Activated naive CD4-positive, alpha-beta T cell treated with anti-CD3 and anti-CD28 coated beads, Interleukin-2, amount 10 ng/mL, durations not matched to agents 7 days and 5 days (primary cell): ENCODE measurements at regions not wholly inside any gene's neighbourhood (a gene's known extent, or its start where the extent isn't known, plus 50 kb on each side); places are given as distances from the start of the nearest gene placed in this dataset.

Experiments used
- CTCF ChIA-PET: fragments of 350-600 bp; sonication (Branson Sonifier 250); formaldehyde crosslinking; loops from one replicate; lab custom pipeline; 2021; ENCODE audit warnings: antibody characterized with exemption; lab: Charles Lee
- DNase-seq: peaks from one replicate; pipeline ENCODE4 v3.0.0-alpha.2; 2020
- H3K27ac Mint-ChIP-seq: one replicate; pipeline ENCODE4 v1.8.0; 2021; ENCODE audit warnings: mild to moderate bottlenecking, moderate library complexity, mixed read lengths
- H3K27me3 Mint-ChIP-seq: one replicate; pipeline ENCODE4 v1.8.0; 2021; ENCODE audit warnings: mild to moderate bottlenecking, mixed read lengths
- H3K36me3 Mint-ChIP-seq: one replicate; pipeline ENCODE4 v1.8.0; 2021; ENCODE audit warnings: mixed read lengths
- H3K4me1 Mint-ChIP-seq: one replicate; pipeline ENCODE4 v1.8.0; 2021; ENCODE audit warnings: mixed read lengths
- H3K4me3 Mint-ChIP-seq: one replicate; pipeline ENCODE4 v1.8.0; 2021; ENCODE audit warnings: mild to moderate bottlenecking, moderate library complexity, mixed read lengths
- H3K9me3 Mint-ChIP-seq: one replicate; pipeline ENCODE4 v1.8.0; 2021; ENCODE audit warnings: mixed read lengths

DNA sequence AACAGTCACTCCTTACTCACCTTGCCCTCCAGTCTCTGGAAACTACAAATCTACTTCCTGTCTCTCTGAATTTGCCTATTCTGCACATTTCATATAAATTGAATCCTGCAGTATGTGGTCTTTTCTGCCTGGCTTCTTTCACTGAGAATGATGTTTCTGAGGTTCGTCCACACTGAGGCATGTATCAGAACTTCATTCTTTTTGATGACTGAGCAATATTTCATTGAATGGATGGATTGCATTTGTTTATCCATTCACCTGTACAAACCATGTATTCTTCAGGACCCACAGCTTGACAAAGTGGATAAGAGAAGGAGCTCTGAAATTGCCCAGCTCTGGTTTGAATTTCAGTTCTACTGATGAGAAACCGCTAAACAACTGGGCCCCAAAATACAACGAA, 118.9 kb upstream of the ARRDC4 start:
- DNase-seq: no peak
- H3K27me3 Mint-ChIP-seq: no peaks in the 10 kb centered on the region
- no peak overlapping the region for H3K4me3 Mint-ChIP-seq
- no peaks in the 10 kb centered on the region for H3K36me3 Mint-ChIP-seq
- CTCF ChIA-PET: no interaction called here
- H3K4me1 Mint-ChIP-seq: no peaks in the 10 kb centered on the region
- H3K9me3 Mint-ChIP-seq: no peaks in the 10 kb centered on the region
- no peak overlapping the region for H3K27ac Mint-ChIP-seq

DNA sequence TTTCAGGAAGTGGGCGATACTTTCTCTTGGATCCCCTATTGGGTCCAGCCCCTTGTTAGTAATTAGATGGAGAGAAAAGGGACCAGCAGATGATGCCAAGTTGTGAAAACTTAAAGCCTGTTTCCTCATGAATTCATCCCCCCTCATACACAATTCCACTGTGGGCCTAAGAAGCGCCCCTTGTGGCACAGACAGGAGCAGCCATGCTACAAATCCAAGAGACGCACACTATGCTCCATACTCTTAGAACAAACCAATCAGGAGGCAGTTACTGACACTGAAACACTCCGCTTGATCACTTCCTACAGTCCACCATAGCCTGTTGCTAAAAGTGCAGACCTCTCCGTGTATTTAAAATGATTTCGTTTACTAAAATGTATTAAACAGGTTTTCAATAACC, 111.3 kb upstream of the ARRDC4 start:
- no peaks in the 10 kb centered on the region for H3K27me3 Mint-ChIP-seq
- H3K27ac Mint-ChIP-seq: no peak overlapping the region
- no peaks in the 10 kb centered on the region for H3K9me3 Mint-ChIP-seq
- CTCF ChIA-PET: no interaction called here
- H3K4me3 Mint-ChIP-seq: no peak overlapping the region
- no peaks in the 10 kb centered on the region for H3K36me3 Mint-ChIP-seq
- DNase-seq: no peak
- no peaks in the 10 kb centered on the region for H3K4me1 Mint-ChIP-seq

DNA sequence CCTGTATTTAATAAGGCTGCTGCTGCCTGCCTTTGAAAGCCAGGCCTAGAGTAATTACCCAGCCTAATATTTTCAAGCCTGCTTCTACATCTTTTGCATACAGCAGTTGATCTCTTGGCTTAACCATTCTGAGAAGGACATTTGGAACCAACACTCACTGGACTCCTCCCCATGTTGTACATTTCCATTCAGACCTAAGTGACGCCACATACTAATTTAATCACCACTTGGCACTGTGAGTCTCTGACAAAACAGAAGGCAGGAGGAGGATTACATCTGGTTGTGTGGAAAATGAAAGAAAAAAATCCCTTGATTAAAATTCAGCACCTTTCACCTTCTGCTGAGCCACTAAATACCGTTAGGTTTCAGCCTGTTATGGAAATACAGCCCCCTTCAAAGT, 102.2 kb upstream of the ARRDC4 start:
- no peaks in the 10 kb centered on the region for H3K9me3 Mint-ChIP-seq
- H3K27me3 Mint-ChIP-seq: no peaks in the 10 kb centered on the region
- no peaks in the 10 kb centered on the region for H3K4me1 Mint-ChIP-seq
- CTCF ChIA-PET: no interaction called here
- no peaks in the 10 kb centered on the region for H3K36me3 Mint-ChIP-seq
- DNase-seq: no peak
- no peak overlapping the region for H3K27ac Mint-ChIP-seq
- no peak overlapping the region for H3K4me3 Mint-ChIP-seq

DNA sequence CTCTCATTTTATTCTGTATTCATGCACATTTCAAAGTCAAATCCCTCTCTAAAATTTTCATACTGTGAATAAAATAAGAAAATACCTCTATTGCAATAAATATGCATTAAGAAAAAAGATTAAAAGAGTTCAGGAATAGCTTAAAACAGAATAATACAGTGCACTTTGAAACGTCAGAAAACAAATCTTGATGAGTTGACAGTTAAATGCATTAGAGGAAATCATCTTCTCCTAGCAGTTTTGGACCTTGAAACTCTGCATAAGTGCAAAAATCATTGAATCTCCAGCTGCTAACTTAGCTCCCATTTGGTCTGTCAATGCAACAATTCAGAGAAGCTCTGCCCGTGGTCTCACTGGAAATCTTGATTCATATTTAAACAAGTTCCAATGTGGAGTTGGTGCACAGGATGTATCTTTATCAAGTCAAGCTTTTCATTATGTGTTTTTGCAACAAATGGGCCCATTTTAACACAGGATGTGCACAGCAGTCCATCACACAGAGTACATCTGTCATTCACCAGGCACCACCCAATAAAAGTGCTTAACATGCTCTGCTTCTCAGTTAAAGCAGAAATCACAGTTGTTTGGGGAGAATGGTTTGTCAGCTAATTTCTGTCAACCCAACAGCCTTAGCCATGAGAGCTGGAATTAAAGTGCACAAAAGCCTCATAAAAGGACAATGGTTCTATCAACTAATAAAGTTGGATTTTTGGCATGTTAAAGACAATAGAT, 98.8 kb upstream of the ARRDC4 start:
- Mint-ChIP-seq H3K9me3 (no peaks in the 10 kb centered on the region), H3K27ac (no peak overlapping the region), H3K4me1 (no peaks in the 10 kb centered on the region), H3K36me3 (no peaks in the 10 kb centered on the region), H3K4me3 (no peak overlapping the region), H3K27me3 (no peaks in the 10 kb centered on the region)
- CTCF ChIA-PET: no interaction called here
- DNase-seq: no peak

DNA sequence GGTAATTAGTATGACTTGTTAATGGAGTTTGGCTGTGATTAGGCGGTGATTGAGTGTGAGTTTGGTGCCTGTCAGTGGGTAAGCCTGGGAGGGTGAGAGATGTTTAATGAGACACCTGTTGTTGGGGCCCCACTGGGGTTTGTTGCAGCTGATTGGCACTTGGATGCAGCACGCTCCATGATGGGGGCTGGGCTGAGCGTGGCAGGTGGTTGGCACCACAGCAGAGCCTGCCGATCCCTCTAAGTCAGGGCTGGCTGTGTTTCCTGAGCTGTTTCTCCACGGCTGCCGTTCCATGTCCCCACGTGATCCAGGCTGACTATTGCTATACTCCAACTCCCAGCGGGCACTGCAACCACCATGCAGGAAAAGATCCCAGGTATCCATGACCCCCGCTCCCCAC, 93.5 kb upstream of the ARRDC4 start:
- Mint-ChIP-seq H3K4me1 (no peaks in the 10 kb centered on the region), H3K4me3 (no peak overlapping the region), H3K27ac (no peak overlapping the region), H3K27me3 (no peaks in the 10 kb centered on the region), H3K9me3 (peaks cover 1% of the 10 kb centered on the region), H3K36me3 (no peaks in the 10 kb centered on the region)
- CTCF ChIA-PET: no interaction called here
- no peak for DNase-seq

DNA sequence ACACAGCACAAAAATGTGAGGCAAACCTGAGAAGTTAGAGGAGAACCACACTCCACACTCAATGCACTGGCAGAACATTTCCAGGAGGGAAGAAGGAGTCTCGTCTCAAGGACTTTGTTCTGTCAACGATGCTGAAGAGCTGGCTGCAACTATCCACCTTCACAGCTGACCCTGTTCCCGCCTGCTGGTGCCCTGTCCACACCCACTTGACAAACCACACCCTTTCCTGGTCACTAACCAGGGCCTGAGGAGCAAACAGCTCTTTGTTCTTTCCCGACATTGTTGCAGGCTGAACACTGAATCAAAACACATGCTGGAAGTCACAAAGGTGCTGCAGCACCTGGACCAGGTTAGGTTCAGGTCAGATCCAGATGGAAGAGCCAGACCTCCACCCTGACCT, 92.6 kb upstream of the ARRDC4 start:
- CTCF ChIA-PET: no interaction called here
- Mint-ChIP-seq H3K4me1 (no peaks in the 10 kb centered on the region), H3K27me3 (no peaks in the 10 kb centered on the region), H3K27ac (no peak overlapping the region), H3K4me3 (no peak overlapping the region), H3K36me3 (no peaks in the 10 kb centered on the region), H3K9me3 (peaks cover 2% of the 10 kb centered on the region)
- no peak for DNase-seq

DNA sequence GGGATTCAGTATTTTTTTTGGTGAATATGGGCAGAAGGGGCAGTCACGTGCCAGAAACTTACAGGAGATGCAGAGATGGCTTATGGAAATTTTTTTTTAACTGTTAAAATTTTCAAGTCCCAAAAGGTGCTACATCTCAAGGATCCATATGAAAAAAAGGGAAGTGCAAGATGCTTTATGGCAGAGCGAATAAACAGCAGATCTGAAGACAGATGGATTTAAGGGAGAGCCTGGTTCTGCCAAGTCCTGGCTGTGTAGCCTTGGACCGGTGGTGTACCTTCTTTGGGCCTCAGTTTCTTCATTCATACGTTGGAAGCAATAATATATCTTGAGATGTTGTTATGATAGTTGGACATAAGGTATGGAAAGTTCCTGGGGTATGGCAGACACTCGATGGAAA, 91.5 kb upstream of the ARRDC4 start:
- no peaks in the 10 kb centered on the region for H3K27me3 Mint-ChIP-seq
- H3K36me3 Mint-ChIP-seq: no peaks in the 10 kb centered on the region
- DNase-seq: no peak
- CTCF ChIA-PET: no interaction called here
- no peaks in the 10 kb centered on the region for H3K4me1 Mint-ChIP-seq
- H3K27ac Mint-ChIP-seq: no peak overlapping the region
- H3K4me3 Mint-ChIP-seq: no peak overlapping the region
- peaks cover 2% of the 10 kb centered on the region for H3K9me3 Mint-ChIP-seq

DNA sequence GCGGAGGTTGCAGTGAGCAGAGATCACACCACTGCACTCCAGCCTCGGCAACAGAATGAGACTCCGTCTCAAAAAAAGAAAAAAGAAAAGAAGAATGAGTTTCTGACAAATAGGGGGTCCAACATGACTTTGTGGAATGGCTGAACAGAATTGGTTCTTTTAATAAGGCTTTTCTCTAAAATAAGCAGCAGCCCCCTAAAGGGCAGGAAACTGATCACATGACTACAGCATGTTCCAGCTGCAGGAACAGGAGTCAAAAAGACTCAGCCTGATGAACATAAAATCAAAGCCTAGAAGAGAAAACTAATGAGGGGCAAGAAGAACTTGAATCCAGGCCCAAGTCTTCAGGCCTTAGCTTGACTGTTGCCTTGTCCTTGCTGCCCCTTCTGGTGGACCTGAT, 89.7 kb upstream of the ARRDC4 start:
- no peak overlapping the region for H3K27ac Mint-ChIP-seq
- CTCF ChIA-PET: no interaction called here
- DNase-seq: no peak

DNA sequence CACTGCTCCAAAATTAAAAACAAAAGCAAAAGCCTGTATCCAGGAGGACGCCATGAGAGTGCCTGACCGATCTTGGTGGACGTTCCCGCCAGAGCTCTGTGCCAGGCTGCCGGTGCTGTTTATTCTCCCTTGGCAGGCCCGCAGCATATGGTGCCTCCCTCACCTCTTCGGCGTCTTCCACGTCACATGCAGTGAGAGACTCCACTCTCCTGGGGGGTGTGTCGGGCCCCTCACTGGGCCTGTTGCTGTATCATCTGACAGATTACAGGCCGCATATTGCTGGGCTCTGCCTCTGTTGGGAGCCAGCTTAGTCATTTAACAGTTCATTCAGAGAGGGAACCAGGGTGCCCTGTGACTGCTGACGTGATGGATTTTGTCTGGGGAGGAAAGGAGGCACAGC, 86.4 kb upstream of the ARRDC4 start:
- no peaks in the 10 kb centered on the region for H3K27me3 Mint-ChIP-seq
- H3K27ac Mint-ChIP-seq: no peak overlapping the region
- H3K36me3 Mint-ChIP-seq: no peaks in the 10 kb centered on the region
- H3K4me1 Mint-ChIP-seq: no peaks in the 10 kb centered on the region
- peaks cover 7% of the 10 kb centered on the region for H3K9me3 Mint-ChIP-seq
- CTCF ChIA-PET: no interaction called here
- no peak overlapping the region for H3K4me3 Mint-ChIP-seq
- no peak for DNase-seq

More for the DNA sequence above, 89.7 kb upstream of the ARRDC4 start:
- no peak overlapping the region for H3K4me3 Mint-ChIP-seq
- no peaks in the 10 kb centered on the region for H3K4me1 Mint-ChIP-seq
- no peaks in the 10 kb centered on the region for H3K36me3 Mint-ChIP-seq
- no peaks in the 10 kb centered on the region for H3K27me3 Mint-ChIP-seq
- H3K9me3 Mint-ChIP-seq: peaks cover 2% of the 10 kb centered on the region

DNA sequence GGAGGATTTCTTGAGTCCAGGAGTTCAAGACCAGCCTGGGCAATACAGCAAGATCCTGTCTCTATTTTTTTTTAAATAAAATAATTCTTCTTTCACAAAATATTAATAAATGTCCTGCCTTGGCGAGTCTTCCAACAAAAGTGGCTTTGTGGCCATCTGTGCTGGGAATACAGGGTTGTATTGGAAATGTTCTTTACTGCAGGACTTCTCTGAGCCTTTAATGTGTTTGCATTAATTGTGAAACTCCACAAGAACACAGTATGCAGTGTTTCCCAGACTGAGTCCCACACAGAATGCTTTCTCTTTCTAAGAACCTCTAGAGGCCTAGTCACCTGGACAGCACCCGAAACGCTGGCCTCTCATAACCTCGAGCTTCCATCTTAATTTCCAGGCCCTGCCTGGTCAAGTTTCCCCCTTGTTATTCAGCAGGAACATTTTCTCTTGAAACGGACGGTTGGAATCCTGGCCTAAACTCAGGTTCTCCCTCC, 85.4 kb upstream of the ARRDC4 start:
- H3K4me3 Mint-ChIP-seq: peak overlapping the region; percentile 21
- H3K36me3 Mint-ChIP-seq: no peaks in the 10 kb centered on the region
- H3K4me1 Mint-ChIP-seq: no peaks in the 10 kb centered on the region

DNA sequence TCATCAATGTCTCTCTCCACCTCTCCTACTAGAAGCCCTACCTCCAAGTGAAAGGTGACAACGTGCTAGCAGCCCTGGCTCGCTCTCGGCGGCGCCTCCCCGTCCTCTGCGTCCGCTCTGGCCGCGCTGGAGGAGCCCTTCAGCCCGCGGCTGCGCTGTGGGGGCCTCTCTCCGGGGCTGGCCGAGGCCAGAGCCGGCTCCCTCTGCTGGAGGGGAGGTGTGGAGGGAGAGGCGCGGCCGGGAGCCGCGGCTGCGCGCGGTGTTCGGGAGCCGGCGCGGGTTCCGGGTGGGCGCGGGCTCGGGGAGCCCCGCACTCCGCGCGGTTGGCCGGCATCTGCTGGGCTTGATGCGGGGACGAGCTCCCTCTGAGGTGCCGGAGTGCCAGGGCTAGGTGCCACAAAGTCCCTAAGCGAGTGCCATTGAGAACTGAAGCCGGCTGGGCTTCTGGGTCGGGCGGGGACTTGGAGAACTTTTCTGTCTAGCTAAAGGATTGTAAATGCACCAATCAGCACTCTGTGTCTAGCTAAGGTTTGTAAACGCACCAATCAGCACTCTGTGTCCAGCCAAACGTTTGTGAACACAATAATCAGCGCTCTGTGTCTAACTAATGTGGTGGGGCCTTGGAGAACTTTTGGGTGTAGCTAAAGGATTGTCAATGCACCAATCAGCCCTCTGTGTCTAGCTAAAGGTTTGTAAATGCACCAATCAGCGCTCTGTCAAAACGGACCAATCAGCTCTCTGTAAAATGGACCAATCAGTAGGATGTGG, 84.8 kb upstream of the ARRDC4 start:
- Mint-ChIP-seq H3K4me3 (peak overlapping the region; percentile 21), H3K36me3 (no peaks in the 10 kb centered on the region), H3K27ac (no peak overlapping the region), H3K9me3 (peaks cover 7% of the 10 kb centered on the region), H3K4me1 (no peaks in the 10 kb centered on the region), H3K27me3 (no peaks in the 10 kb centered on the region)
- DNase-seq: no peak
- CTCF ChIA-PET: interaction anchor here (1.5 kb wide), 1 partner anchor 23 kb away, joined by 4 read pairs; no protein-coding TSS in a partner anchor

More for the DNA sequence above, 85.4 kb upstream of the ARRDC4 start:
- Mint-ChIP-seq H3K27ac (no peak overlapping the region), H3K27me3 (no peaks in the 10 kb centered on the region), H3K9me3 (peaks cover 7% of the 10 kb centered on the region)
- no peak for DNase-seq
- CTCF ChIA-PET: interaction anchor here (1.5 kb wide), 1 partner anchor 24 kb away, joined by 4 read pairs; no protein-coding TSS in a partner anchor

DNA sequence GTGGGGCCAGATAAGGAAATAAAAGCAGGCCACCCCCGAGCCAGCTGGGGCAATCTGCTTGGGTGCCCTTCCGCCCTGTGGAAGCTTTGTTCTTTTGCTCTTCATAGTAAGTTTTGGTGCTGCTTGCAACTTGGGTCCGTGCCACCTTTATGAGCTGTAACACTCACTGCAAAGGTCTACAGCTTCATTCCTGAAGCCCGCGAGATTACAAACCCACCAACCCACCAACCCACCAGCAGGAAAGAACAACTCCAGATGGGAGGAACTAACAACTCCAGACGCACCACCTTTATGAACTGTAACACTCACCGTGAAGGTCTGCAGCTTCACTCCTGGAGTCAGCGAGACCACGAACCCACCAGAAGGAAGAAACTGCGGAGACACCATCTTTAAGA, 84.2 kb upstream of the ARRDC4 start:
- DNase-seq: no peak
- peaks cover 7% of the 10 kb centered on the region for H3K9me3 Mint-ChIP-seq
- no peaks in the 10 kb centered on the region for H3K36me3 Mint-ChIP-seq
- H3K4me1 Mint-ChIP-seq: no peaks in the 10 kb centered on the region
- CTCF ChIA-PET: interaction anchor here (1.5 kb wide), 1 partner anchor 23 kb away, joined by 4 read pairs; no protein-coding TSS in a partner anchor
- H3K4me3 Mint-ChIP-seq: no peak overlapping the region
- no peak overlapping the region for H3K27ac Mint-ChIP-seq
- H3K27me3 Mint-ChIP-seq: no peaks in the 10 kb centered on the region

DNA sequence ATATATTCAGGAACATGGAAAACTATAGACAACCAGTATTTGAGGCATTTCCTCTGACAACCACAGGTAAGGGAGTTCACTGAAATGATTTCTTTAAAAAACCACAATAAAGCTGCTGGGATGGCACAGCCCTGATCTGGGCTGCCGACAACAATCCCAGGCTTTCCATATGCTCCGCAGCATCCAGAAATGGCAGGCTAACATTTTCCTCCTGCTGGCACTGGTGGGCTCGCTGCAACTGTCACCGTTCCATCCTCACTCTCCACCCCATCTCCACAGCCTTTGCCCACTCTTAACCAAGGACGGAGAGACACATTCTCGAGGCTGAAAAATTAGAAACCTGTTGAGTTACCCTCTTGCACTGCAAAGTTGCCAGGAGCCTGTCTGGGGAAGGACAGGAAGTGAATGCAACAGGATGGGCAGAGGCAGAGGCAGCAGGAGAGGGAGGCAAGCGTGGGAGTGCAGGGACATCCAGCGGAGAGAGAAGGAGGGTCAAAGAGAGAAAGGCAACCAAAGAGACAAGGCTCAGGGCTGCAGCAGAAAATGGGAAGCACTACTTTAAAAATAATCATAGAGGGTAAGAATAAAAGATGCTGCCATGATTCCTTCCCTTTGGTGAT, 79.0 kb upstream of the ARRDC4 start:
- Mint-ChIP-seq H3K4me1 (no peaks in the 10 kb centered on the region), H3K4me3 (no peak overlapping the region), H3K27me3 (no peaks in the 10 kb centered on the region), H3K36me3 (no peaks in the 10 kb centered on the region), H3K9me3 (no peaks in the 10 kb centered on the region), H3K27ac (no peak overlapping the region)
- DNase-seq: no peak
- CTCF ChIA-PET: no interaction called here

DNA sequence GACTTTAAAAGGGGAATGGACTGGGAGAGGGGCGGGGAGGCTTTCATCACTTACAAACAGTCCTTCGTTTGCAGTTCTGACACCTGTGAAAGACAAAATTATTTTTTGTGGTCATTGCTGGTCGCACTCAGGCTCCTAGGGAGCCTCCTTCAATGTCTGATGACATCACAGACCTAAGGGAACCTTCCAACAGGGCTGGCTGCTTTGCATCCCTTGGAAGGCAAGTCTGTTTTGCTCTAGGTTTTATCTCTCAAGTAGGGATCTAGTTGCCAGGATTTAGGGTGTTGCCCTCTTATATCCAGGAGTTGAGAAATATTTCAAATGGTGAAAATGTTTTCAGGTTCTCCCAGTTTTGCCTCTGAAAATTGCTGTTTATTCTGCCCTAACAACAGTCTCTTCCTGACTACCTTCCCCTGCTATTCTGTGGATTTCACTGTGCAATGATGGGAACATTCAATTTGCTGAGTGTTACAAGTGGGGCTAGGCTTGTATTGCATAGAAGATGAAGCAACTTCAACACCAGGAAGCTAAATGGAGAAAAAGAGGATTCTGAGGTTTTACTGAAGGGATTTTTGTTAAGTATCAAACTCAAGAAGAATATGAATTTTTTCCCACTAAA, 75.9 kb upstream of the ARRDC4 start:
- no peak overlapping the region for H3K27ac Mint-ChIP-seq
- H3K4me3 Mint-ChIP-seq: no peak overlapping the region
- no peak for DNase-seq
- no peaks in the 10 kb centered on the region for H3K27me3 Mint-ChIP-seq
- H3K9me3 Mint-ChIP-seq: no peaks in the 10 kb centered on the region
- CTCF ChIA-PET: no interaction called here
- no peaks in the 10 kb centered on the region for H3K4me1 Mint-ChIP-seq
- no peaks in the 10 kb centered on the region for H3K36me3 Mint-ChIP-seq
